Ectodermal cell (in vitro differentiated cells): ENCODE measurements at regions not wholly inside any gene's neighbourhood (a gene's known extent, or its start where the extent isn't known, plus 50 kb on each side); places are given as distances from the start of the nearest gene placed in this dataset.

Experiments
- H3K27ac ChIP-seq: 2 replicates; pipeline ENCODE4 v1.7.0; 2013; ENCODE audit warnings: mild to moderate bottlenecking, low read depth, low read length; ENCODE audit not compliant: insufficient read depth, poor library complexity, severe bottlenecking
- H3K27me3 ChIP-seq: 2 replicates; pipeline ENCODE4 v1.7.0; 2013; ENCODE audit warnings: mild to moderate bottlenecking, low read length; ENCODE audit not compliant: insufficient read depth, control insufficient read depth, poor library complexity, severe bottlenecking
- H3K36me3 ChIP-seq: one replicate; pipeline ENCODE4 v1.7.0; 2013; ENCODE audit warnings: low read length; ENCODE audit not compliant: control insufficient read depth, insufficient read depth
- H3K4me1 ChIP-seq: one replicate; pipeline ENCODE4 v1.7.0; 2013; ENCODE audit warnings: low read length; ENCODE audit not compliant: control insufficient read depth, insufficient read depth
- H3K4me3 ChIP-seq: 2 replicates; pipeline ENCODE4 v1.7.0; 2013; ENCODE audit warnings: low read depth, low read length, control low read depth; ENCODE audit not compliant: insufficient read depth
- H3K9me3 ChIP-seq: 2 replicates; pipeline ENCODE4 v1.7.0; 2013; ENCODE audit warnings: mild to moderate bottlenecking, low read length, moderate library complexity; ENCODE audit not compliant: control insufficient read depth
- WGBS, 2 experiments: methylation state at CpG; one replicate each; pipeline ENCODE4 v1.1.7; 2013; ENCODE audit warnings: missing lambda C conversion rate in 2 of 2; 5-methylcytosine and 5-hydroxymethylcytosine counted together

DNA sequence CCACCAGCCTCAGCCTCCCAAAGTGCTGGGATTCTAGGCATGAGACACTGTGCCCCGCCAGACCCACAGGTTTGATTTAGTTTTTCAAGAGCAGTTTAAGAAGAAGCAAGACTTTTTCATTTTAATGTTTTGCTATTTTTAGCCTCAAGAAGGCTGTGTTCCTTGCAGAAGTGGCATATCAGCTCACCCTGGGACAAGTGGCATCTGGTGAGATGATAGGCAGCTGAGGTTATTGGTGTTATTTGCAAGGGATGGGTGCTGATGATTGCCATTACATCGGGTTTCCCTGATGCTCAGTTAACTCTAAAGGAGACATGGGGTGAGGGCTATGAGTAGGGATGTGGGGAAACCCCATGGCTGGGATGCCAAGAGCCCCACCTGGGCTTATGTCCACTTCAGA is 120.4 kb downstream of the MXRA5 start:
- Histone ChIP-seq H3K4me3 (no peak overlapping the region), H3K4me1 (no peaks in the 10 kb centered on the region), H3K27me3 (no peaks in the 10 kb centered on the region), H3K36me3 (no peaks in the 10 kb centered on the region), H3K9me3 (no peaks in the 10 kb centered on the region), H3K27ac (no peak overlapping the region)
- 95 to 100% methylated on average over 2 of the region's 2 CpGs for WGBS, 2 experiments

DNA sequence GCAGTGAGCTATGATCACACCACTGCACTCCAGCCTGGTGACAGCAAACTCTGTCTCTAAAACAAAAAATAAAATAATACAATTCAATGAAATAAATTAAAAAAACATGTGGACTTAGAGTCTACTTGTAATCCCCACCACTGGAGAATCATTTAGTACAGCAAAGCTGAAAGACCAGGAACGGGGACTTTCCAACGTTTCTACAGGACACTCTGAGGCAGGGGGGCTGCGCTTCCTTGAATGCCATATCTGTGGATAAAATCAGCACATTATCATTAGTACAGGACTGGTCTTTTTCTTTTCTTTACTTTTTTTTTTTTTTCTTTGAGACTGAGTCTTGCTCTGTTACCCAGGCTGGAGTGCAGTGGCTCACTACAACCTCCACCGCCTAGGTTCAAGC is 124.8 kb downstream of the MXRA5 start:
- Histone ChIP-seq H3K4me3 (no peak overlapping the region), H3K27me3 (no peaks in the 10 kb centered on the region)
- 88 to 90% methylated on average over 3 to 4 of the region's 4 CpGs for WGBS, 2 experiments

DNA sequence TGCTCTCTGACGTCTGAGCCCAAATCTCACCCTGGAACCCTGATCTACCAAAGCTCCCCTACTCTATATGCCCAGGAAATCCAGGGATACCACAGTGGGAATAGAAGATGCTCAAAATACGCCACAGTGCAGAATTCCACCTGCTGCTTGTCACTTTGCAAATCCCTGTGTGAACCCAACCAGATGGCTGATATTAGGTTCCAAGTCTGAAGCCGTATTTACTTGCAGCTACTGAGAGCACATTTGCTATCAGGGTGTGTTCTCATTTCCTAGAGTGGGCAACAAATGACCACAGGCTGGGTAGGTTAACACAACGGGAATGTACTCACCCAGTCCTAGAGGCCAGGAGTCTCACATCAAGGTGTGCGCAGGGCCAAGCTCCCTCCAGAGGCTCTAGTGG is 126.8 kb downstream of the MXRA5 start:
- Histone ChIP-seq H3K9me3 (no peaks in the 10 kb centered on the region), H3K27ac (no peak overlapping the region), H3K36me3 (no peaks in the 10 kb centered on the region), H3K4me1 (no peaks in the 10 kb centered on the region), H3K27me3 (no peaks in the 10 kb centered on the region), H3K4me3 (no peak overlapping the region)
- WGBS, 2 experiments, result 74 to 78% methylated on average over 5 of the region's 5 CpGs

More for the DNA sequence above, 124.8 kb downstream of the MXRA5 start:
- Histone ChIP-seq H3K4me1 (no peaks in the 10 kb centered on the region), H3K36me3 (no peaks in the 10 kb centered on the region), H3K27ac (no peak overlapping the region), H3K9me3 (no peaks in the 10 kb centered on the region)

DNA sequence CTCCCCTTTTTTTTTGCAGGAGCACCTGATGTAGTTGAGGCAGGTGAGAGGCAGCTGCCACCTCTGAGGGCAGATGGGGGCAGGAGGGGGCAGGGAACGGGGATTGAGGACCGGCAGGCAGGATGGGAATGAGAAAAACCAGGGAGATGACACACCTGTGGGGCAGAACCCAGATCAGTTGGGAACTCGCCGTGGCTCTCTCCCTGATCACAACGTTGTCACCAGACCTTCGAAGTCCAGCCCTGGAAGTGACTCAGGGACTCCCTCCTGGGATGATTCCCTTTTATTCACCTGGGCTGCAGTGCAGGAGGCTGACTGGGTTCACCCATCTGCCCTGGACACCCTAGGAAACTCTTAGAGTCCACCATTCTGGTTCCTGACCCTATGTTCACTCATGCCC is 127.2 kb downstream of the MXRA5 start:
- Histone ChIP-seq H3K36me3 (no peaks in the 10 kb centered on the region), H3K9me3 (no peaks in the 10 kb centered on the region), H3K27me3 (no peaks in the 10 kb centered on the region), H3K4me1 (no peaks in the 10 kb centered on the region), H3K27ac (no peak overlapping the region), H3K4me3 (no peak overlapping the region)
- WGBS, 2 experiments, result 86 to 88% methylated on average over 5 of the region's 6 CpGs

DNA sequence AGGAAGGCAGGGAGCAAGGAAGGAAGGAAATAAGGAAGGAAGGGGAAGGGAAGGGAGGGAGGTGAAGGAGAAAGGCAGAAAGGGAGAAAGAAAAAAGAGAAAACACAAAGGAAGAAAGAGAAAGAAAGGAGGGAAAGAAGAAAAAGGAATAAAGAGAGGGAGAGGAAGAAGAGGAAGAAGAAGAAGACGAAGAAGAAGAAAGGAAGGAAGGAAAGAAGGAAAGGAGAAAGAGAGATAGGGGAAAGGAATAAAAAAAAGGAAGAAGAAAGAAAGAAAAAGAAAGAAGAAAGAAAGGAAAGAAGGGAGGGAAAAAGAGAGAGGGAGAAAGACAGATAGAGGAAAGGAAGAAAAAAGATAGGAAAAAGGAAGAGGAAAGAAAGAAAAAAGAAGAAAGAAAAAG is 128.0 kb downstream of the MXRA5 start:
- Histone ChIP-seq H3K4me3 (no peak overlapping the region), H3K27ac (no peak overlapping the region), H3K4me1 (no peaks in the 10 kb centered on the region), H3K9me3 (no peaks in the 10 kb centered on the region), H3K36me3 (no peaks in the 10 kb centered on the region), H3K27me3 (no peaks in the 10 kb centered on the region)
- WGBS, 2 experiments, result 92 to 97% methylated on average over 1 of the region's 1 CpG

DNA sequence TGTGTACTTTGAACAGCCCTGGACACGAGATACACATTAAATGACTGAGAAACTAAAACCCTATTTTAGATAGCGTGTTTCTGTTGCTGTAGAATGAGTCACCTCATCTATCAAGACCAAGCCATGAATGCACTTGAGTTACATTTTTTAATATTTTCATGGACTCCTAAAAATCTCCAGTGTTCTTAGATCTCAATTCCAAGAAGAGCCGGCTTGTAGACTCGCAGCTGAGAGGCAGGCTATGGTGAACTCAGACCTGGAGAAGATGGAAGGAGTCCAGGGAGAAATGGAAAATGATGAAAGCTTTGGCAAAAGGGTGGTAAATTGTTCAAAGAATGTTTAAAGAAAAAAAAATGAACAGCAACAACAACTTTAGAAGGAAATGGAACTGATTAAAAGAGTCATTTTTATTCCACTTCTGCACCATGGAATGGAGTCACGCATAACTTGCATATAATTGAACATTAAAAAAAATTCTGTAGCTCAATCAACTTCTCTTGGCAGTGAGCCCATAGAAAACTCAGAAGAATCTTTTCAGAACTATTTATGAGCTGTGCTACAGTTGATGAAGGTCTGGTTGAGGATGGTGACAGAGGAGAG is 129.8 kb downstream of the MXRA5 start:
- Histone ChIP-seq H3K27ac (no peak overlapping the region), H3K27me3 (no peaks in the 10 kb centered on the region), H3K36me3 (no peaks in the 10 kb centered on the region), H3K9me3 (no peaks in the 10 kb centered on the region), H3K4me1 (no peaks in the 10 kb centered on the region), H3K4me3 (no peak overlapping the region)
- 96 to 100% methylated on average over 3 to 5 of the region's 5 CpGs for WGBS, 2 experiments

DNA sequence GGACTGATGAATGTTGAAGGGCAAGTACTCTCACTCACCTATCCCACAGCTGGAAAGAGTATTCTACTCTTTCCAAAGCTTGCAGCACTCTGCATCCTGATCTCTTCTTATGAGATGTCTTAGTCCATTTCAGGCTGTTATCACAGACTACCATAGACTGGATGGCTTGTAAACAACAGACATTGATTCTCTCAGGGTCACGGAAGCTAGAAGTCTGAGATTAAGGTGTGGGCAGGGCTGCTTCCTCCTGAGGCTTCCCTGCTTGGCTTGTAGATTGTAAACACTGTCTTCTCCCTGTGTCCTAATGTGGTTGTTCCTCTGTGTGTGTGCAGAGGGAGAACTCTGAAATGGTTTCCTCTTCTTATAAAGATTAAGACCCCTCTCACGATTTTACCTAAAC is 131.2 kb downstream of the MXRA5 start:
- Histone ChIP-seq H3K27ac (no peak overlapping the region), H3K4me1 (no peaks in the 10 kb centered on the region), H3K4me3 (no peak overlapping the region), H3K9me3 (no peaks in the 10 kb centered on the region), H3K36me3 (no peaks in the 10 kb centered on the region), H3K27me3 (no peaks in the 10 kb centered on the region)
- WGBS, 2 experiments, result 90 to 100% methylated on average over 1 to 2 of the region's 2 CpGs

DNA sequence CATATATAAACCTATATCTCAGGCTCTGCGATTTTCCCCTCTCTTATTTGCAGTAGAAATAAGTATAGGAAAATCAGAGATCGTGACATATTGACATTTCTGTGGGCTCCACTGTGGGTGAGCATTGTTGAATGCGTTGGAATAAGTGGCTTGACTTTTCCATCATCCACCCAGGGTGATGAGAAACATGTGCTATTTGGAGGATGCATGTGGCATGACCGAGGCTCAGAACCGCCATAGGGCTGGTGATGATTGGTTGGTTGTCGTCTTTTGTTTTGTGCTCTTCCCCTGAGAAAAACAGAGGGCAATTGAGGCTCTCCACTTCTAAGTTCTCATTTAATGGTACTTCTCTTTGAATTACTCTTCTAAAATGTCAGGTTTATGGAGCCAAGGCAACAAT is 140.1 kb downstream of the MXRA5 start:
- H3K9me3 ChIP-seq, result no peaks in the 10 kb centered on the region
- no peaks in the 10 kb centered on the region for H3K36me3 ChIP-seq
- no peak overlapping the region for H3K4me3 ChIP-seq
- WGBS, 2 experiments, result 93 to 99% methylated on average over 5 to 6 of the region's 6 CpGs
- no peaks in the 10 kb centered on the region for H3K27me3 ChIP-seq
- H3K4me1 ChIP-seq, result no peaks in the 10 kb centered on the region
- H3K27ac ChIP-seq, result no peak overlapping the region

DNA sequence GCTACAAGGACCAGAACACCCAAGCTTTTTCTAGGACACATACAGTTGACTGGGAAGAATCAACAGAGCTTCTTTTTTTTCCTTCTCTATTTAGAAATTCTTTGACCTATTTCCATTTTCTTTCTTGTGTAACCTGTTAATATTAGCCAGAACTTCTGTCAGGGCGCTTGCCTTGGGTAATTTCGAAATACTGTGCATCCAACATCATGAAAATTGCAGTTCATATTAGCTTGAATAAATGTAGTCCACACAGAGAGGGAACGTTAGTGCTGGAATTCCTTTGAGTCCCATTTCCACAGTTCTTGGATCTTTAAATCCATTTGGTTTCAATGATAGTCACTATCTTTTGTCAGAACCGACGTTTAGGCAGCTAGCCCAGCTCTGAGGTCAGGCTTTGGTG is 141.8 kb downstream of the MXRA5 start:
- WGBS, 2 experiments, result 84 to 94% methylated on average over 4 to 5 of the region's 5 CpGs
- Histone ChIP-seq H3K9me3 (no peaks in the 10 kb centered on the region), H3K4me1 (no peaks in the 10 kb centered on the region), H3K4me3 (no peak overlapping the region), H3K36me3 (no peaks in the 10 kb centered on the region), H3K27ac (no peak overlapping the region), H3K27me3 (no peaks in the 10 kb centered on the region)

DNA sequence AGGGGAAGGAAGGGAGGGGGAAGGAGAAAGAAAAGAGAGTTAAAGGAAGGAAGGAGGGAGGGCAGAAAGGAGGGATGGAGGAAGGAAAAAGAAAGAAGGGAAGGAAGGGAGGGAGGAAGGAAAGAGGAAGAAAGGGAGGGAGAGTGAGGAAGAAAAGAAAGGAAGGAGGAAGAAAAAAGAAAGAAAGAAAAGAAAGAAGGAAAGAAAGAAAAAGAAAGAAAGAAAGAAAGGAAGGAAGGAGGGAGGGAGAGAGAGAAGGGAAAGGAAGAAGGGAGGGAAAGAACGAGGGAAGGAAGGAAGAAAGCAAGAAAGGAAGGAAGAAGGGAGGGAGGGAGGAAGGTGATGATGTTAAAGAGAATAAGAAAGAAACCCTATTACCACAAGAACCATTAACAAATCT is 150.6 kb downstream of the MXRA5 start:
- Histone ChIP-seq H3K4me3 (no peak overlapping the region), H3K9me3 (no peaks in the 10 kb centered on the region), H3K27me3 (no peaks in the 10 kb centered on the region), H3K27ac (no peak overlapping the region), H3K4me1 (no peaks in the 10 kb centered on the region), H3K36me3 (no peaks in the 10 kb centered on the region)
- WGBS, 2 experiments, result 57 to 100% methylated on average over 1 of the region's 1 CpG

DNA sequence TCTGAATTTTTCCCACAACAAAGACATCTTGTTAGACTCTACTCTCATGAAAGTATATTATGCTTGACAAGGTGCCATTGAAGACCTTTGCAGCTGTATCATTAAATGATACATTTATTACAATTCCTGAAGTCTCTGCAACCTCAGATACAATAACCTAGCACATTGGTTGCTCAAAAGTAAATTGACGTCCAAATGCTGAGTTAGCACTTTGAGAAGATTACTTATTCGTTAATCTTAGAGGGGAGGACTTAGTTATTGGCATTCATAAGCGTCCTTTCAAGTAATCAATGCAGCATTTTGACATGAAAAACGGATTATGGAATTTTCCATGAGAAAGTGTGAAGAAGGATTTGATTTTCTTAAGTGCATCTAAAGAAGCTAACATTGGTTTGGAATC is 151.6 kb downstream of the ARSF start:
- whole genome bisulfite sequencing, 2 experiments, result 89% methylated on average over 3 to 4 of the region's 4 CpGs
- Histone ChIP-seq H3K27ac (no peak overlapping the region), H3K4me3 (no peak overlapping the region), H3K9me3 (no peaks in the 10 kb centered on the region), H3K4me1 (no peaks in the 10 kb centered on the region), H3K36me3 (no peaks in the 10 kb centered on the region), H3K27me3 (no peaks in the 10 kb centered on the region)
